HL-60 (cell line): ENCODE measurements at regions not wholly inside any gene's neighbourhood (a gene's known extent, or its start where the extent isn't known, plus 50 kb on each side); places are given as distances from the start of the nearest gene placed in this dataset.

ENCODE experiments used
- DNase-seq, 2 experiments: peaks; one replicate each; pipeline ENCODE4 v3.0.0-alpha.2; 2010 to 2020; ENCODE audit warnings: low read depth in 1 of 2, low spot score in 1 of 2
- H3K27ac ChIP-seq: fragments of 250-450 bp; sonication (Bioruptor Pico); replicated peaks from 2 replicates; pipeline ENCODE4 v1.5.1; 2020; ENCODE audit warnings: mild to moderate bottlenecking, moderate library complexity
- H3K27me3 ChIP-seq: fragments of 250-450 bp; sonication (Bioruptor Pico); 2 replicates; pipeline ENCODE4 v1.5.1; 2021; ENCODE audit warnings: mild to moderate bottlenecking, moderate library complexity; ENCODE audit not compliant: insufficient read depth, poor library complexity, severe bottlenecking
- H3K4me3 ChIP-seq: replicated peaks from 2 replicates; pipeline ENCODE4 v1.5.1; 2011; ENCODE audit warnings: mild to moderate bottlenecking, control low read depth, low read length; ENCODE audit not compliant: insufficient read depth
- GABPA ChIP-seq: IDR thresholded peaks from 2 replicates; pipeline ENCODE4 v1.6.1; 2012; ENCODE audit warnings: low read depth
- POLR2AphosphoS5 ChIP-seq: IDR thresholded peaks from 2 replicates; pipeline ENCODE4 v1.6.1; 2012; ENCODE audit warnings: low read depth
- SPI1 ChIP-seq: IDR thresholded peaks from 2 replicates; pipeline ENCODE4 v1.6.1; 2012; ENCODE audit warnings: low read depth, mild to moderate bottlenecking, borderline replicate concordance
- TF ChIP-seq, protein P1 (sequence below): IDR thresholded peaks from one replicate; pipeline ENCODE4 v1.5.1; 2011; ENCODE audit warnings: low read length, control low read depth, inconsistent platforms; ENCODE audit not compliant: insufficient read depth
- TF ChIP-seq, protein P2 (sequence below): IDR thresholded peaks from 2 replicates; pipeline ENCODE4 v1.6.1; 2012; ENCODE audit warnings: low read depth; ENCODE audit not compliant: insufficient replicate concordance

DNA sequence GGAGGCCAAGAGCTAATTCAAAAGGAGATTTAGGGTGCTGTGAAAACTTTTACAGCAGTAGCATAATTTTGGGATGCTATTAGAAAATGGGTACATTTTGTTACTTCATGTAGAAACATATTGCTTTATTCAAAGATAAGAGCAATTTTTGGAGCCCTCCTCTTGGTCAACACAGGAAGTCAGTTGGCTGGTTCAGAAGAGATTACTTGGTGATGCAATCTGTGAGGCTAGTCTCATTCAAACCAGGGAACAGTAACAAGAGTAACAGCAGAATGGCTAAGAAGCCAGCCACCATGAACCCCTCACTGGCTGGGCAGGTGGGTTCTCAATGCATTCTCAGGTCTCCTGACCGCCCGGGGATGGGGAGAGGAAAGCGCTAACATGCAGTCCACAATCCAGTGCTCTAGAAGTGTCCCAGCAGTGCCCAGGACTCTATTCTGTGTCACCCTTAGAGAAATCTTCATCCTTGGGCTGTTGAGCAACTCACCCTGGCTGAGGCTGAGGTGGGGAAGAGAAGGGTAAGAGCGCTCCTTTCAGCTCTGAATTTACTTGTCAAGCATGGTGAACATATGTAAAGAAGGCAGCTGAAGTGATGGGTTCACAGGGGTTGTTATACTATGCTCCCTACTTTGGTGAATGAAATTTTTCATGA lies 262.2 kb upstream of the UBASH3B start:
- Histone ChIP-seq H3K27me3 (no peaks in the 10 kb centered on the region), H3K27ac (peak overlapping the region; percentile 66), H3K4me3 (no peak overlapping the region)
- TF ChIP-seq SPI1 (no peak), POLR2AphosphoS5 (peak; percentile 41; the same call in 1 of the 2 replicates)
- TF ChIP-seq, protein P1, sequence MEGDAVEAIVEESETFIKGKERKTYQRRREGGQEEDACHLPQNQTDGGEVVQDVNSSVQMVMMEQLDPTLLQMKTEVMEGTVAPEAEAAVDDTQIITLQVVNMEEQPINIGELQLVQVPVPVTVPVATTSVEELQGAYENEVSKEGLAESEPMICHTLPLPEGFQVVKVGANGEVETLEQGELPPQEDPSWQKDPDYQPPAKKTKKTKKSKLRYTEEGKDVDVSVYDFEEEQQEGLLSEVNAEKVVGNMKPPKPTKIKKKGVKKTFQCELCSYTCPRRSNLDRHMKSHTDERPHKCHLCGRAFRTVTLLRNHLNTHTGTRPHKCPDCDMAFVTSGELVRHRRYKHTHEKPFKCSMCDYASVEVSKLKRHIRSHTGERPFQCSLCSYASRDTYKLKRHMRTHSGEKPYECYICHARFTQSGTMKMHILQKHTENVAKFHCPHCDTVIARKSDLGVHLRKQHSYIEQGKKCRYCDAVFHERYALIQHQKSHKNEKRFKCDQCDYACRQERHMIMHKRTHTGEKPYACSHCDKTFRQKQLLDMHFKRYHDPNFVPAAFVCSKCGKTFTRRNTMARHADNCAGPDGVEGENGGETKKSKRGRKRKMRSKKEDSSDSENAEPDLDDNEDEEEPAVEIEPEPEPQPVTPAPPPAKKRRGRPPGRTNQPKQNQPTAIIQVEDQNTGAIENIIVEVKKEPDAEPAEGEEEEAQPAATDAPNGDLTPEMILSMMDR = no peak
- DNase-seq = peak; percentile 65 to 75

DNA sequence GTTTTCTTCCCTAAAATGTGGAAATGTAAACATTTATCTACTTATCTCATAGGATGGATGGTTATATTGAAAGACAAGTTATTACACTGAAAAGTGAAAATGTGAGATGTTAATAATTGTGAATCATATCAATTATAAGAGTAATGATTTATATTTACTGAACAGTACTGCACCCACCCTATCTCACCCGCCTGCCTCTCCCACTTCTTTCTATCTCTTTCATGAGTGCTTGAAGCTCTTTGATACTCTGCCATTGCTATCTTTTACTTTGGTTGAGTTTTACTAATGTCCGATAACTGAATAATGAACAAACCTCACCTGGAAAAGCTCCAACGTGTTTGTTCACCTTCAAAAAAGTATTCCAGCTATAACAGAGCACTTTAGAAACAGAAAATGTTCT lies 263.0 kb upstream of the UBASH3B start:
- Histone ChIP-seq H3K27me3 (no peaks in the 10 kb centered on the region), H3K27ac (peak overlapping the region; percentile 66), H3K4me3 (no peak overlapping the region)
- DNase-seq = no peak
- TF ChIP-seq, protein P1 = no peak
- no peak for TF ChIP-seq SPI1
- TF ChIP-seq, protein P2, sequence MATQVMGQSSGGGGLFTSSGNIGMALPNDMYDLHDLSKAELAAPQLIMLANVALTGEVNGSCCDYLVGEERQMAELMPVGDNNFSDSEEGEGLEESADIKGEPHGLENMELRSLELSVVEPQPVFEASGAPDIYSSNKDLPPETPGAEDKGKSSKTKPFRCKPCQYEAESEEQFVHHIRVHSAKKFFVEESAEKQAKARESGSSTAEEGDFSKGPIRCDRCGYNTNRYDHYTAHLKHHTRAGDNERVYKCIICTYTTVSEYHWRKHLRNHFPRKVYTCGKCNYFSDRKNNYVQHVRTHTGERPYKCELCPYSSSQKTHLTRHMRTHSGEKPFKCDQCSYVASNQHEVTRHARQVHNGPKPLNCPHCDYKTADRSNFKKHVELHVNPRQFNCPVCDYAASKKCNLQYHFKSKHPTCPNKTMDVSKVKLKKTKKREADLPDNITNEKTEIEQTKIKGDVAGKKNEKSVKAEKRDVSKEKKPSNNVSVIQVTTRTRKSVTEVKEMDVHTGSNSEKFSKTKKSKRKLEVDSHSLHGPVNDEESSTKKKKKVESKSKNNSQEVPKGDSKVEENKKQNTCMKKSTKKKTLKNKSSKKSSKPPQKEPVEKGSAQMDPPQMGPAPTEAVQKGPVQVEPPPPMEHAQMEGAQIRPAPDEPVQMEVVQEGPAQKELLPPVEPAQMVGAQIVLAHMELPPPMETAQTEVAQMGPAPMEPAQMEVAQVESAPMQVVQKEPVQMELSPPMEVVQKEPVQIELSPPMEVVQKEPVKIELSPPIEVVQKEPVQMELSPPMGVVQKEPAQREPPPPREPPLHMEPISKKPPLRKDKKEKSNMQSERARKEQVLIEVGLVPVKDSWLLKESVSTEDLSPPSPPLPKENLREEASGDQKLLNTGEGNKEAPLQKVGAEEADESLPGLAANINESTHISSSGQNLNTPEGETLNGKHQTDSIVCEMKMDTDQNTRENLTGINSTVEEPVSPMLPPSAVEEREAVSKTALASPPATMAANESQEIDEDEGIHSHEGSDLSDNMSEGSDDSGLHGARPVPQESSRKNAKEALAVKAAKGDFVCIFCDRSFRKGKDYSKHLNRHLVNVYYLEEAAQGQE = no peak
- TF ChIP-seq GABPA = no peak

DNA sequence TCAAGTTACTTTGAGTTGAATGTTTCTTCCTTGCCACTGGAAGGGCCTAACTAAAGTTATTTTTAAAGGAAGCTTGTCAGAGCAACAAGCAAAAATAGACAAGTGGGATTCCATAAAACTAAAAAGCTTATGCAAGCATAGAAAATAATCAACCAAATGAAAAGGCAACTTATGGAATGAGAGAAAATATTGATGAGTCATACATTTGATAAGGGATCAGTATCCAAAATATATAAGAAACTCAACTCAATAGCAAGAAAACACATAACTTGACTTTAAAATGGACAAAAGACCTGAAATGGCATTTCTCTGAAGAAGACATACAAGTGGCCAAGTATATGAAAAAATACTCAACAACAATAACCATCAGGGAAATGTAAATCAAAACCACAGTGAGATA lies 264.5 kb upstream of the UBASH3B start:
- no peaks in the 10 kb centered on the region for H3K27me3 ChIP-seq
- no peak overlapping the region for H3K4me3 ChIP-seq
- no peak for DNase-seq
- no peak for TF ChIP-seq GABPA
- TF ChIP-seq, protein P1 = no peak
- no peak for TF ChIP-seq SPI1
- TF ChIP-seq, protein P2 = no peak
- no peak for TF ChIP-seq POLR2AphosphoS5
- H3K27ac ChIP-seq = no peak overlapping the region

DNA sequence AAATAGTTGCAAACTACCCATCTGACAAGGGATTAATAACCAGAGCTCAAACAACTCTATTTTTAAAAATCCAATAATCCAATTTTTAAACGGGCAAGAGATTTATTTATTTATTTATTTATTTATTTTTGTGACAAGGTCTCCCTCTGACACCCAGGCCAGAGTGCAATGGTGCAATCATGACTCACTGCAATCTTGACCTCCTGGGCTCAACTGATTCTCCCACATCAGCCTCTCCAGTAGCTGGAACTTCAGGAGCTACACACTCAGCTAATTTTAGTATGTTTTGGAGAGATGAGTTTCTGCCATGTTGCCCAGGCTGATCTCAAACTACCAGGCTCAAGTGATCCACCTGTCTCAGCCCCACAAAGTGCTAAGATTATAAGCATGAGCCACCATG lies 267.2 kb upstream of the BLID start:
- no peak for DNase-seq
- no peak for TF ChIP-seq SPI1
- TF ChIP-seq, protein P1 = no peak
- no peak for TF ChIP-seq GABPA
- TF ChIP-seq POLR2AphosphoS5 = no peak
- TF ChIP-seq, protein P2 = no peak

More for the DNA sequence above, 267.2 kb upstream of the BLID start:
- Histone ChIP-seq H3K4me3 (no peak overlapping the region), H3K27ac (no peak overlapping the region), H3K27me3 (no peaks in the 10 kb centered on the region)
